A673 (cell line): ENCODE measurements at regions not wholly inside any gene's neighbourhood (a gene's known extent, or its start where the extent isn't known, plus 50 kb on each side); places are given as distances from the start of the nearest gene placed in this dataset.

ENCODE experiments used
- EZH2 ChIP-seq: fragments of 200-600 bp; sonication (generic); IDR thresholded peaks from 2 replicates; pipeline ENCODE4 v1.6.1; 2017; ENCODE audit warnings: borderline replicate concordance, low read depth, mild to moderate bottlenecking, mixed read lengths, antibody characterized with exemption, low read length; ENCODE audit not compliant: poor library complexity, severe bottlenecking
- TF ChIP-seq, protein P1 (sequence below): fragments of 300-800, 200-600 bp; sonication (generic); conservative IDR thresholded peaks from 2 replicates; pipeline ENCODE4 v1.5.1; 2017; ENCODE audit warnings: low read depth, mild to moderate bottlenecking, antibody characterized with exemption, low read length, moderate library complexity, mixed read lengths

- TF ChIP-seq, protein P1, sequence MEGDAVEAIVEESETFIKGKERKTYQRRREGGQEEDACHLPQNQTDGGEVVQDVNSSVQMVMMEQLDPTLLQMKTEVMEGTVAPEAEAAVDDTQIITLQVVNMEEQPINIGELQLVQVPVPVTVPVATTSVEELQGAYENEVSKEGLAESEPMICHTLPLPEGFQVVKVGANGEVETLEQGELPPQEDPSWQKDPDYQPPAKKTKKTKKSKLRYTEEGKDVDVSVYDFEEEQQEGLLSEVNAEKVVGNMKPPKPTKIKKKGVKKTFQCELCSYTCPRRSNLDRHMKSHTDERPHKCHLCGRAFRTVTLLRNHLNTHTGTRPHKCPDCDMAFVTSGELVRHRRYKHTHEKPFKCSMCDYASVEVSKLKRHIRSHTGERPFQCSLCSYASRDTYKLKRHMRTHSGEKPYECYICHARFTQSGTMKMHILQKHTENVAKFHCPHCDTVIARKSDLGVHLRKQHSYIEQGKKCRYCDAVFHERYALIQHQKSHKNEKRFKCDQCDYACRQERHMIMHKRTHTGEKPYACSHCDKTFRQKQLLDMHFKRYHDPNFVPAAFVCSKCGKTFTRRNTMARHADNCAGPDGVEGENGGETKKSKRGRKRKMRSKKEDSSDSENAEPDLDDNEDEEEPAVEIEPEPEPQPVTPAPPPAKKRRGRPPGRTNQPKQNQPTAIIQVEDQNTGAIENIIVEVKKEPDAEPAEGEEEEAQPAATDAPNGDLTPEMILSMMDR = no peak
- no peak for TF ChIP-seq EZH2
Measured at GRCh38 chr22:48639021-48639795, 1188.5 kb downstream of the BRD1 start.
